ENCODE measurements at regions not wholly inside any gene's neighbourhood (a gene's known extent, or its start where the extent isn't known, plus 50 kb on each side); places are given as distances from the start of the nearest gene placed in this dataset.

DNA sequence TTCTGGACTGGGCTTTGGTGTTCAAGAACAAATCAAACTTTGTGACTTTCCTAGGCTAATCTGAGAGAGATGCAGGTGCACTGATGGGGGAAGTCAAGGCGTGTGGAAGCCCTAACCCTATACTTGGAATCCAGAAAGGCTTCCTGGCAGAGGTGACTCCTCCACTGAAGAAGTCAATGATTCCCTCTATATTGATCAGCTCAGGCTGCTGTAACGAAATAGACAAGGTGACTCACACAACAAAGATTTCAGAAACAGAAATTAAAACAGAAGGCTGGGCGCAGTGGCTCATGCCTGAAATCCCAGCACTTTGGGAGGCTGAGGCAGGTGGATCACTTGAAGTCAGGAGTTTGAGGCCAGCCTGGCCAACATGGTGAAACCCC lies 69.6 kb upstream of the GGTA1 start:
- no peak for DNase-seq (ENCODE audit: low read depth, low spot score)

DNA sequence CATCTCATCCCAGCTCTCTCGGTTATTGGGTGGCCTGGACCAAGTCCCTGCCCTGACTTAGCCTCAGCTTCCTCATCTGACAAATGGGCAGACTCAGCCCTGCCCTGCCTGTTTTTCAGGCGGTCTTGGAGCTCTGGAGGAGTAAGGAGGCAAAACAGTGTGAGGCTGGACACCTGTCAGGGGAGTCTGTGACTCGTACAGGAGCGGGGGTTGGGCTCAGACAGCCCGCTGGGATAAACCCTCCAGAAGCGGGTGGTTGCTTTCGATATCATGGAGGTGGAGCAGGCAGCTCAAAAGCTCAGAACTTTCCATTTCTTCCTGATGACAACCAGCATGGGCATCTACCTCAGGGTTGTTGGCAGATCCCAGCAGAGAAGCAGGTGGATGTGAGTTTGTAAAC lies 72.9 kb upstream of the GGTA1 start:
- DNase-seq (ENCODE audit: low read depth, low spot score), result no peak

DNA sequence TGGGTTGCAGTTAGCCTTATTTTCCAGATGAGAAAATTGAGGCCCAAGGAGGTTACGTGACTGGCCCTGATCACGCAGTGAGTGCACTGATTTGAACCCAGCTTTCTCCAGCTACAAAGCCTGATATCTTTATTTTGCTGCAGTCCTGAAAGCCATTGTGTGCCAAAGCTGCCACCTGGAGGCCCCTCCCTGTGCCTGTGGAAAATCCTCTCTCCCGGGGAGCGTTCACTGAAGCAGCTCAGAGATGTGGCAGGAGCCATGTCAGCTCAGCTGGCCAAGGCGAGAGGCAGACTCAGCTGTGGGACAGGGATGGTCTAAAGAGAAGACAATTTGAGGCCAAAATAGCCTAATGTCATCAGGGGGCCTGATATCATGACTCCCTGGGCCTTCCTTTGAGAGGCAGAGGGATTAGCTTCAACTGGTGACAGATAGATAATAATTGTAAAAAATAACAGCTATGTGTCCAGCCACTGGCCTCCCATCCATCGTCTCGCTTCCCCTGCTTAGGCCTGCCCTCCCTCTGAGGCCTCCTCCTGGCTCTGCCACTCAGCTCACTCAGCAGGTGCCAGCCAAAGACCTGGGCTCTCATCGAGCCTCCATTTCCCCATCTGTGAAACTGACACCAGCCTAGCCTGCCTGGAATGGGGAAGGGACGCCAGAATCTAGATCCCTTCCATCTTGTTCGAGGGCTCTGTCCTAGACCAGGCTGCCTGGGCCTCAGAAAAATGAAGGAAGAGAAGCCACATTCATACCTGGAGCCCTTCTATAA lies 74.3 kb upstream of the GGTA1 start:
- no peak for DNase-seq (ENCODE audit: low read depth, low spot score)

DNA sequence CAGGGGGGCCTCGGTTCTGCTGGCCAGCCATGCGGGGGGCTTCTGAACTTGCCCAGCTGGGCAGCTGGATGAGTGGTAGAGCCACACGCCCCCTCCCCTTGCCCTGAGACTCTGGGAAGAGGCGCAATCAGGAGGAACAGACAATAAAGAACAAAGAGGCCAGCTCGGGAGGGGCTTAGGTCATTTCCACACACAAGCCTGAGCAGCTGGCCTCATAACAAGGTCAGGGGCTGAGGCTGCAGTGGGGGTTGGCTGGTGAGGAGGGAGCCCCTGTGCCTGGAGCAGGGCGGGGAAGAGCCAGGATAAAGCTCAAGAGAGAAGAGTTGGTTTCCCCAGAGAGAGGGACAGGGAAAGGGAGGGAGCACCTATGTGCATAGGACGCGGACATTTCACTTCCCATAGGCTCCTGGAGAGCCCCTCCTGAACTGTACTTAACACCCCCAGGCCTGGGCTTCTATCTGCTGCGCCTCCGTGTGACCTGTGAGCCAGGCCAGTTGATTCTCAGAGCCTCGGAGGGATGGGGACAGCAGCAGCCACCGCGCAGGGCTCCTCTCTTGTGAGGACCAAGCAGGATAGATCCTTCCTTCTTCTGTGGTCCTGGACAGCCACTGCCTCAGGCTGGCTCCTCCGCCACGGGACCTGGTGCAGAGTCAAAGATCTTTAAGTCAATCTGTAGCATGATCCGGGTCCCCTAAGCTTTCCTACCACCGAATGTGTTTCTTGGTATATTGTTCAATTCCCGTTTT lies 75.3 kb upstream of the GGTA1 start:
- DNase-seq (ENCODE audit: low read depth, low spot score), result no peak

DNA sequence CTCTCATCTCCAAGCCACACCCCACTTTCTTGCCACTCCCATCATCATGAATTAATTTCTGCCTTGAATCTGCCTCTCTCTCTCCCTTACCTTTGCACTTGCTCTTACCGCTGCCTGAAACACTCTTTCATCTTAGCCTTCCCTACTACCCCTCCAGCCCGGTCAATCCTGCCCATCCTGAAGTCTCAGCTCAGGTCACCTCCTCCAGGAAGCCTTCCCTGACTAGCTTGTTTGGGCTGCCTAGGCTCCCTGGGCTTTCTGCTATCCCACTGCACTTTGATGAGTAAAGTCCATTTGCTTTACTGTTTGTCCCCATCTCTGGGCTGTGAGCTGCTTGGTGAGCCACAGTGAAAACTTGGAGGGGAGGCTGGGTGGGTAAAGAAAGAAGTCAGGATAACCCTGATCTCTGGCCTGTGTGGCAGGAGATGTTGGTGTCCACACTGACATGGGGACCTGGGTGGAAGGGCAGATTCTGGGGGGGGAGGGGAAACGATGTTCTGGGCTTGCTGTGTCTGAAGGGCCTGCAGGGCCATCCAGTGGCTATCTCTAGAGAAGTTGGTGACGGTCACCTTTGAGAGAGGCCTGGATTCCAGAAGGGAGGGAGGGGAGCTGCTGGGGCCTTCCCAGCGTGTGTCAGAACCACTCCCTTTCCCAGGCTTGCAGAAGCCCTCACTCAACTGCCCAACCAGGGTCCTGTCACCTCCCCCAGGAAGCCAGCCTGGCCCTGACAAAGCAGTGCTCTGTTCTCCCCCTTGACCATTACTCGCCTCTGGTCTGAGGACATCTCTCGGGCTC lies 75.0 kb upstream of the DAB2IP start:
- no peak for DNase-seq (ENCODE audit: low read depth, low spot score)

DNA sequence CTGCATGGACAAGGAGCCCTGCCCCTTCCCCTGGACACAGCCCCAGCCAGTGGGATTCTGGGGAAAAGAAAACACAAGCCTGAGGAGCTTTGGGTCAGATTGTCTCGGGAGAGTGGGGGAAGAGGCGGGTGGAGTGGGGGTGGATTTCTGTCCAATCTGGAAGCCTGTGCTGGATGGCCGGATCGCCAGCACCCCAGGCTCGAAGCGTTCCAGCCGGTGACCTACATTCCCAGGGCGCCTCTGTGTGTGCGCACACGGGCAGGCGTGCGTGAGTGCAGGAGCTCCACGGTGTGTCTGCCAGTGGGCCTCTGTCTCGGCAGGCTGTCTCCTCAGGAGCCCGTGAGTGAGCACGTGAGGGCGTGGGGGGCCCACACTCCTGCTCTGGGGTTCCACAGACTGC lies 74.3 kb upstream of the DAB2IP start:
- DNase-seq (ENCODE audit: low read depth, low spot score), result no peak

DNA sequence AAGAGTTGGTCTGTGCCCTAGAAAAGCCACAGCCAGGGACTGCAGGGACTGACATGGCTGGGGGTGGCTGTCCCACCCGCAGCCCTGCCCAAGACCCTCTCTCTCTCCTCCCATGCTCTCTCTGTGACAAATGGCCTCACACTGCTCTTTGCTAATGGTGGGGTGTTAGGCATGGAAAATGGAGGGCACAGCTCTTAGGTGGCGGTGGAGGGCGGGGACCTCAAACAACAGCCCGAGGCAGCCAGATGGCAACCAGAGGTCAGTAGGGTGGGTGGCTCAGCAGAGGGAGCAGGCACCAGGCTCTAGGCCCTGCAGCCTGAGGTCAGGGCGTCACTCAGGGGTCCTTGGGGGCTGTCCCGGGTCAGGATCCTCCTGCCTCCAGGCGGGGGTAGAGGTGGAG lies 73.9 kb upstream of the DAB2IP start:
- DNase-seq (ENCODE audit: low read depth, low spot score), result no peak

DNA sequence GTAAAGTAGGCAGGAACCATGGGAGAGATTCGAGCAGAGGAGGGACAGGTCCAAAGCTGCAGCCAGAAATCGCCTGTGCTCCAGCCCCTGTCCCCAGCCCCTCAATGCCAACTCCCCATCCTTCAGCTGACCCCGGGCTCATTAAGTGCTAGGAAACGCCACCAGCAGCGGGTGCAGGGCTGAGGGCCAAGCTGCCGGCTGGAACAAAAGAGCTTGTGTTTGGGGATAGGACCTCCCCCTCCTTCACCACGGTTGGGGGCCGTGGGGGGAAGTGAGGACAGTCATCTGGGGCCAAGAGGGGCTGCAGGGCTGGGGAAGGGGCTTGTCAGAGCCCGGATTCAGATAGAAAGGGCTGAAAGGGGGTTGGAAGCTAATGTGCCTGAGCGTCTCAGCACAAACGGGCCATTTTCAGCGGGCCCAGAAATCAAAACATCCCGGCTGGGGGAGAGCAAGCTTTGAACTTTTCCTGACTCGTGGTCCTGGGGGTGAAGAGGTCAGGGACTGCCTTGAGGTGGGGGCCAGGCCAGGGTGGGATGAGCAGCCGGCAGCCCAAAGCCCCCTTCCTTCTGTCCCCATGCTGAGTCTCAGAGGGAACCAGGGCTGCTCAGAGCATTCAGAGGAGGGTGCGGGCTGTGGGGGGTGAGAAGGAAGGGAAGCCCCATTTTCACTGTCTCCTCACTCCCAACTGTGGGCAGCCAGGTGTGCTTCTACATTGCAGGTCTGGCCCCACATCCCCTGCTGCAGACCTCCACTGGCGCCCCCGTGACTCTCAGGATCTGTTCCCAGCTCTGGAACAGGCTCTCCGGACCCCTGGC lies 69.4 kb upstream of the DAB2IP start:
- DNase-seq (ENCODE audit: low read depth, low spot score), result no peak

DNA sequence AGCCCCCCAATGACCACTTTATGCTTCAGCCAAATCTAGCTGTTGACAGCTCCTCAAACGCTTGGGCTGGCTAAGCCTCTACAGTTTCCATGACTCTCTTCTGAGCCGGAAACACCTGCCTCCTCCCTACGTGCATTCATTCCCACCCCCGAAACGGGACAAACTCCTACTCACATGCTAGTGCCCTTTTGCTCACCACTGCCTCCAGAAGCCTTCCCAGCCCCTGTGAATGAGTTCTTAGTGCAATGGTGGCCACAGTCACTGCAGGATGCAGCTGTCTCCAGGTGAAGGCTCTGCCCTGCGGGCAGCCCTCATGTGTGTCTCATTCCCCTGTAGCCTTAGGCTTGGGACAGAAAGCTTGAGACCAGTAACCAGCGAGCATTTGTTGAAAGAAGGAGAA lies 68.8 kb upstream of the DAB2IP start:
- DNase-seq (ENCODE audit: low read depth, low spot score), result no peak

DNA sequence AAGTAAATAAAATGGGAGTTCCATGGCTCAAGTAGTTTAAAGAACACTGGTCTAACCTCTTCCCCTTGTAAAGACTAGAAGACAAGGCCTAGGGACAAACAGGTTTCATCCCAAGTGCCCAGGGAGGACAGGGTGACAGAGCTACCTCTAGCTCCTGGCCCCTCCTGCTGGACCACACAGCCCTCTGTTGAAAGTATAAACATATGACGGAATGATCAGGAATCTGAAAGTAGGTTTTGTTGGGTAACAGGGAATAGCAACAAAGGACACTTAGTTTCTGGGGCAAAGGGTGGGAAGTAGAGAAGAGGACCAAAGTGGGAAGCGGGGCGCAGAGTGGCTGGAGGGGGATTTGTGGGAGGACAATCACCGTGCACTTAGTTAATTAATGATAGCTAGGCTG lies 67.0 kb upstream of the DAB2IP start:
- DNase-seq (ENCODE audit: low read depth, low spot score), result no peak

DNA sequence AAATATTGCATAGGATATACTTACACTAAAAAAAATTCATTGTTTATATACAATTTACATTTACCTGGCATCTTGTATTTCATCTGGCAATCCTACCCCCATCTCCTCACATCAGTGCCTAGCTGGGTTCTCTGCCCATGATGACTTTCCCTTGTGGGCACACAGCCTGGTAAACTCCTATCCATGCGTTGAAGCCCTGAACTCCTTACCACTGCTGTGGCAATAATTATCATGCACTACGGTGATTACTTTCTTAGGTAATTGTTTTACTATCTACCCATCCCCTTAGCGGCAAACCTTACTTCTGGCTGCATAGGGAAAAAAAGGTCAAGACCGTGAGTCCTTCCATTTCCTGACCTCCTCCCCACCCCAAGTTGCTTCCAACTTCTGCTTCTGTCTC lies 63.6 kb upstream of the DAB2IP start:
- DNase-seq (ENCODE audit: low read depth, low spot score), result no peak

DNA sequence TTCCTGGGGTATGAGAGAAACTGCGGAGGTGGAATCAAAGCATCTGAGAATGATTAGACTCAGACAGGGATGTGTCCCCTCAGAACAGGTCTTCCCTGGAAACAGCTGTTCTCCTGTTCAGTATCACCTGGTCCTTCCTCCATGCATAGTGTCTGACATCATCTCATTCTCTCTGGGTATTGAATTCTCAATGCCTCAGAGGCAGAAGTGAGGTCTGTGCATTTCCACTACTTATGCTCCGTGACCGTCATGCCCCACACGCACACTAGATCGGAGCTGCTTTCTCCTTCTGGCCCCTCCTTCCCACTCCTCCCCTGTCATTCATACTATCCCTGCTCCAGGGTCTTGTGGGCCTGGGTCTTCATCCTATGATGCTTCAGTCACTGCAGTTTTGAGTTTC lies 61.4 kb upstream of the DAB2IP start:
- DNase-seq (ENCODE audit: low read depth, low spot score), result no peak

DNA sequence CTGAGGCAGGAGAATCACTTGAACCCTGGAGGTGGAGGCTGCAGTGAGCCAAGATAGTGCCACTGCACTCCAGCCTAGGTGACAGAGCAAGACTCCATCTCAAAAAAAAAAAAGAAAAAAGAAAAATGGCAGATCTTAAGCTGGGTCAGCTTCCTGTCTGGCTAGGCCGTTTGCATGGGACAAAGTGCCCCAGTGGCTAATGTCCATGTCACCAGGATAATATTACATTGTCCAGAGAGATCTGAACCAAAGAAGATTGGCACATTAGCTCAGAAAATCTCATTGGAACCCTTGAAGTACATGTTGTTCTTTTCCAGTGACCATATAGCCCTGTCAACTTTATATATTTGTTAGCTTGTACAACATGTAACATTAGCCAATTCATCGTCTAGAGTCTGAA lies 59.2 kb upstream of the DAB2IP start:
- DNase-seq (ENCODE audit: low read depth, low spot score), result no peak

DNA sequence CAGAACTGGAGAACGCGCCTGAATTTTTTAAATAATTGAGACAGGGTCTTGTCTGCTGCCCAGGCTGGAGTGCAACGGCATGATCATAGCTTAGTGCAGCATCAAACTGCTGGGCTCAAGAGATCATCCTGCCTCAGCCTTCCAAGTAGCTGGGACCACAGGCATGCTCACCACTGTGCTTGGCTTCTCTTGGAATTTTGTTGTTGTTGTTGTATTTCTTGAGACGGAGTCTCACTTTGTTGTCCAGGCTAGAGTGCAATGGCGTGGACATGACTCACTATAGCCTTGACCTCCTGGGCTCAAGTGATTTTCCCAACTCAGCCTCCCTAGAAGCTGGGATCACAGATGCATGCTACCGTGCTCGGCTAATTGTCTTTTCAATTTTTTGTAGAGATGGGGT lies 58.4 kb upstream of the DAB2IP start:
- no peak for DNase-seq (ENCODE audit: low read depth, low spot score)

DNA sequence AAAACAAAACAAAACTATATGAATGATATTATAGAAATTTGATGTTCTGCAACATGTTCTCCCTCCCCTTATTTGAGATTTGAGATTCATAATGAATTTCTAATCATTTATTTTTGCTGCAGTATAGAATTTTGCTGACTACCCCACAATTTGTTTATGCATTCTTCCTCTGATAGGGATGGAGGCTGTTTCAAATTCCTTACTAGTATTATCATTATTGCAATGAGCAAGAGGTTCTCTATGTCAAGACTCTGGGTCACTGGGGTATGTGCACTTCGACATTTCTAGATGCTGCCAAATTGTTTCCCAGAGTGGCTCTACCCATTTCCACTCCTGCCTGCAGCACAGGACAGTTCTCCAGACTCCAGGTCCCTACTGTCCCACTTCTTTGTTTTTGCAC lies 54.9 kb upstream of the DAB2IP start:
- no peak for DNase-seq (ENCODE audit: low read depth, low spot score)

DNA sequence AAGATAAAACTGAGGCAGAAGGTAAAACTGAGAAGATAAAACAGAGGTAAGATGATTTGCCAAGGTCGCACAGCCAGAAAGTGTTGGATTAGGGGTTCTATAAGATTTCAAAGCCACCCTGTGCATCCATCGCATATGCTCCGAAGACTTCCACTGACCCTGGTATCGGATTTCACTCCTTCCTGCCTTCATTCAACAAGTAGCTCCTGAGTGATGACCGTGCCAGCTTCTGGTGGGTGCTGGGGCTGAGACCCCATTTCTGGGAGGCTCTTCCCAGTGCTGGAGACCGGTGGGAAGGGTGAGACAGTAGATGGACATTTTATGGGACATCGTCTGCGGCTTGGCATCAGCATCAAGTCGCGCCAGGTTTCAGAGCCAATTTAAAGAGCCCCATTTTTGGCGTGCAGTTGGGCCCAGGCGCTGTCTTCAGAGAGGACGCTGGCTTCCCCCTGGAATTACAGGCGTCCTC lies 53.7 kb upstream of the DAB2IP start:
- no peak for DNase-seq (ENCODE audit: low read depth, low spot score)

DNA sequence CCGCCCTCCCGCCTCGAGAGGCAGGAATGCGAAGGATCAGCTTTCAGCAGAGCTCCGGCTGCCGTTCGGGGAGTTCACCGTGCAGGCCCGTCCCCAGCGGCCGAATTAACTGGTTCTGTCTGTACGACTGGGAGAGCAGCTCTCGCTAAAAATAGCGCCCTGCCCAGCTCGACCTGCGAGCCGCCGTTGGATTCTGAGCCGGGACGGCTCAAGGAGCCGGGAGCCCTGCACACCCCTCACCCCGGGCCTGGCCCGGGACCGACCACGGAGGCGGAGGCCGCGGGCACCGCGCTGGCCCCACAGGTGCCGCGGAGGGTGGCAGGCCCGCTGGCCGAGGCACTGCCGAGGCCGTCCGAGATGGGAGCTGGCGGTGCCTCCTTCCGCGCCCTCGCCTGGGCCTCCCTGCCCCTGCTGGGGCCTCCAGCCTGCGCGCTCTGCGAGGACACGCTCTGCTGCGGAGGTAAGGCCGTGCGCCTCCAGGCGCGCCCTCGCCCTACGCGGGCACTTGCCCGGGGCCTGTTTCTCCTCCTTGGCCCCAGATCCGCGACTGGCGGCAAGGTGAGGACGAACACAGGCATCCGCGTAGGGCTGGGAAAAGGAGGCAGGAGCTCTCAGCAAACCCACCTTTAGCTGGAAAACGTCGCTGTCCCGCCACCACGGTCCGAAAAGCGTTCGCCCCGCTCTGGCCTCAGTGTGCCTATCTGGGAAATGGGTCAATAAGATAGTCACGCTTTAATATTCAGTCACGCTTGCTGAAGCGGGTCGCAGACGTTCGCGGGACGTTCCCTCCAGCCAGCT lies 53.1 kb upstream of the DAB2IP start:
- DNase-seq (ENCODE audit: low read depth, low spot score), result no peak

DNA sequence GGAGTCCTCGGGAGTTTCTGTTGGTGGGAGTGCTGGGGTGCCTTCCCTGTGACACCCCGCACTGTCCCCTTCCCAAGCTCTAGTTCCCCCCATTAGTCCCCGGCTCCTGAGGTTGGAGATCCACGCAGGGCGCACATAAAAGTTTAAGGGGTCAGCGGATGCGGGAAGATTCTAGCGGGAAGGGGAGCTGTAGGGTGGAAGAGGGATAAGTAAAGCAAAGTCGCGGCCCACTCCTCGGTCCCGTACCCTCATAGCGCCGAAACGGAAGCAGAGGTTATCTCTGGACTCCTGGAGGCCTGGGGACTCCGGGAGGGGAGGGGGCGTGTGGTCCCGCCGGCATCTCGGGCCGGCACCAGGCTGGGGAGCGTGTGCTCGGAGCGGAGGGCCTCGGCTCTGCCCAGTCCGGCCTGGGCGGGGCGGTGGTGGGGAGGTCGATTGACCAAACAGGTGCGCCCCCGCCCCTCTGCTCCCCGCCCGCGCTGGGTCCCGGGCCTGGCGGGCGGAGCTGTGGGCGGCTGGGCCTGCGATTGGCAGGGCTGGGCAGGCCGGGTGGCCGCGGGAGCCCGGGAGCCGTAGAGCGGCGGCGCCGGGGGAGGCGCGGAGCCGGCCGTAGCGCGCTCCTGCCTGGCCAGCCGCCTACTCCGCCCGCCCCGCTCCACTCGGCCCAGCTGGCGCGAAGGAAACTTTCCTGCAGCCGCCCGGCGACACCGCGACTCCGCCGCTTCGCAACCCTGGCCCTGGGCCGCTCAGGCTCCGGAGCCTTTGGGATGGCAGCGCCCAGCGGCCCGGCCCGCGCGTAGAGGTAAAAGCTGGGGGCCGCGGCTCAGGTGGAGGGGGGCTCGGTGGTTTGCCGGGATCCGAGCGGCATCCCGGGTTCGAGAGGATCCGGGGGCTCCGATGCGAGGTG lies 52.2 kb upstream of the DAB2IP start:
- no peak for DNase-seq (ENCODE audit: low read depth, low spot score)

DNA sequence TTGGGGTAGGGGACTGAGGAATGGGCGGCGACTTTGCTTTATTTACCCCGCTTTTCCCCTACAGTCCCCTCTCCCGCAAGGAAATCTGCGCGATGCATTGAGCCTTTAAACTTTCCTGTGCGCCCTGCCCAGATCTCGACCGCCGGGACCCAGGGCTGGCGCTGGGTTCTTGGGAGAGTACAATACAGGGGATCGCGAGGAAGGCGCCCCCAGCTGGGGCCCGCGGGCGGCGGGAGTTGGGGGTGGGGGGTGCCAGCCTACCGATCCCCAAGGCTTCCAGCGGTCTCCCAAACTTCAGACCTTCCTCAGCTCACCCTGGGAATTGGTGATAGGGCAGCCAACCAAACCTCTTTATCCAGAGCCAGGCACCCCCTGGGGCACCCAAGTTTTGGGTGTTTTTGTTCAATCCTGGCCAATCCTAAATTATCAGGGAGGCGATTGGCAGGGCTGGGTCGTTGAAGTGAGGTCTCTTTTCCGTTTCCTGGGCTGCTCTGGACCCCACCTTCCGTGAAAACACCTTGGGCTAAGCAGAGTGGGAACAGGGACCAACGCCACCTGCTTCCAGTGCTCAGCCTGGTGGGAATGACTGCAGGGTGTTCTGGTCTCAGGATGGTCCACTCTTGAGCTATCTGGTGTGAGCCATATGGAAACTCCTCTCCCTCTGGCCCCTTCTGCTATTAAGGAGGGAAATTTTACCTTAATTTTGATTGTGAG lies 51.4 kb upstream of the DAB2IP start:
- DNase-seq (ENCODE audit: low read depth, low spot score), result no peak
